ENCODE measurements at regions not wholly inside any gene's neighbourhood (a gene's known extent, or its start where the extent isn't known, plus 50 kb on each side); places are given as distances from the start of the nearest gene placed in this dataset.

- no peak for TF ChIP-seq REST (IDR thresholded peaks at IDR 0.05; ENCODE audit: unreplicated experiment)
- no peak for TF ChIP-seq JUNB (IDR thresholded peaks at IDR 0.05; ENCODE audit: unreplicated experiment)
- TF ChIP-seq CTCF (conservative IDR thresholded peaks at IDR 0.05; ENCODE audit: low read depth in 2 of 2): no peak
- no peak for TF ChIP-seq NANOG (IDR thresholded peaks at IDR 0.05; ENCODE audit: borderline replicate concordance)
- TF ChIP-seq ZNF114 (CRISPR knock-in tag; IDR thresholded peaks at IDR 0.05): no peak
- no peak for TF ChIP-seq EZH2phosphoT487 (IDR thresholded peaks at IDR 0.05; ENCODE audit: unreplicated experiment)
These were observed 1195.7 kb downstream of the LRFN5 start for GRCh38 chr14:42802346-42802745.

Data from GM23338 (cell line).